ACHN (cell line): ENCODE measurements at regions not wholly inside any gene's neighbourhood (a gene's known extent, or its start where the extent isn't known, plus 50 kb on each side); places are given as distances from the start of the nearest gene placed in this dataset.

ENCODE experiments used
- DNase-seq: peaks from one replicate; pipeline ENCODE4 v3.0.0-alpha.2; 2015
- in situ Hi-C: cut with HindIII; loops from 2 replicates; pipeline ENCODE4 v1.10.0; 2017; ENCODE audit warnings: low sequenced_read_pairs, low pct_ligation_motif_present, low pct_unique_long_range_greater_than_20kb

- in situ Hi-C loops, result no loop called here
- no peak for DNase-seq
Observed at GRCh38 chr9:77084094-77084493, 64.6 kb downstream of the FOXB2 start.

GRCh38 chr9:77085416-77085815, 66.0 kb downstream of the FOXB2 start:
- in situ Hi-C loops, result no loop called here
- DNase-seq, result no peak

- no peak for DNase-seq
- in situ Hi-C loops, result no loop called here
Observed at GRCh38 chr9:77087506-77087905, 68.1 kb downstream of the FOXB2 start.

GRCh38 chr9:77092536-77092935, 73.1 kb downstream of the FOXB2 start:
- DNase-seq, result peak; percentile 2
- in situ Hi-C loops, result no loop called here

- in situ Hi-C loops, result no loop called here
- no peak for DNase-seq
Observed at GRCh38 chr9:77094150-77094549, 74.7 kb downstream of the FOXB2 start.

GRCh38 chr9:77097335-77097734, 77.9 kb downstream of the FOXB2 start:
- in situ Hi-C loops, result no loop called here
- DNase-seq, result no peak

GRCh38 chr9:77099388-77099787, 77.9 kb upstream of the VPS13A start:
- in situ Hi-C loops, result no loop called here
- no peak for DNase-seq

GRCh38 chr9:77111408-77111807, 65.9 kb upstream of the VPS13A start:
- DNase-seq, result no peak
- in situ Hi-C loops, result no loop called here

- no peak for DNase-seq
- in situ Hi-C loops, result no loop called here
Observed at GRCh38 chr9:77125665-77126064, 51.7 kb upstream of the VPS13A start.

- in situ Hi-C loops, result no loop called here
- no peak for DNase-seq
Observed at GRCh38 chr9:77127071-77127470, 50.3 kb upstream of the VPS13A start.
